ENCODE measurements at regions not wholly inside any gene's neighbourhood (a gene's known extent, or its start where the extent isn't known, plus 50 kb on each side); places are given as distances from the start of the nearest gene placed in this dataset.

- TF ChIP-seq, protein P1, sequence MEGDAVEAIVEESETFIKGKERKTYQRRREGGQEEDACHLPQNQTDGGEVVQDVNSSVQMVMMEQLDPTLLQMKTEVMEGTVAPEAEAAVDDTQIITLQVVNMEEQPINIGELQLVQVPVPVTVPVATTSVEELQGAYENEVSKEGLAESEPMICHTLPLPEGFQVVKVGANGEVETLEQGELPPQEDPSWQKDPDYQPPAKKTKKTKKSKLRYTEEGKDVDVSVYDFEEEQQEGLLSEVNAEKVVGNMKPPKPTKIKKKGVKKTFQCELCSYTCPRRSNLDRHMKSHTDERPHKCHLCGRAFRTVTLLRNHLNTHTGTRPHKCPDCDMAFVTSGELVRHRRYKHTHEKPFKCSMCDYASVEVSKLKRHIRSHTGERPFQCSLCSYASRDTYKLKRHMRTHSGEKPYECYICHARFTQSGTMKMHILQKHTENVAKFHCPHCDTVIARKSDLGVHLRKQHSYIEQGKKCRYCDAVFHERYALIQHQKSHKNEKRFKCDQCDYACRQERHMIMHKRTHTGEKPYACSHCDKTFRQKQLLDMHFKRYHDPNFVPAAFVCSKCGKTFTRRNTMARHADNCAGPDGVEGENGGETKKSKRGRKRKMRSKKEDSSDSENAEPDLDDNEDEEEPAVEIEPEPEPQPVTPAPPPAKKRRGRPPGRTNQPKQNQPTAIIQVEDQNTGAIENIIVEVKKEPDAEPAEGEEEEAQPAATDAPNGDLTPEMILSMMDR (conservative IDR thresholded peaks at IDR 0.05 in 1 of 2, IDR thresholded peaks at IDR 0.05 in 1 of 2; ENCODE audit: low read depth in 1 of 2, low read length in 2 of 2), result no peak
- no peak for TF ChIP-seq EZH2 (IDR thresholded peaks at IDR 0.05; ENCODE audit: low read length, missing control alignments)
Measured at GRCh38 chr18:52087140-52087539, 252.9 kb upstream of the DCC start.

Data from fibroblast of lung (primary cell).